Coronary artery (tissue), 2 donors: ENCODE measurements at regions not wholly inside any gene's neighbourhood (a gene's known extent, or its start where the extent isn't known, plus 50 kb on each side); places are given as distances from the start of the nearest gene placed in this dataset.
A peak's percentile ranks its signal among the peaks of the same experiment; 100 is the strongest.

Experiments used
- DNase-seq: peaks from one replicate; pipeline ENCODE4 v3.0.0-alpha.2; 2017; ENCODE audit warnings: low spot score
- H3K27ac ChIP-seq, 2 donors: fragments of 200-600 bp; sonication (generic); one replicate each; pipeline ENCODE4 v1.5.1; 2016 to 2019
- H3K4me3 ChIP-seq: fragments of 200-600 bp; sonication (generic); 2 replicates; pipeline ENCODE4 v1.5.1; 2016; ENCODE audit warnings: mild to moderate bottlenecking, moderate library complexity
- CTCF ChIP-seq: fragments of 200-600 bp; sonication (generic); IDR thresholded peaks from one replicate; pipeline ENCODE4 v1.5.1; 2019; ENCODE audit warnings: antibody characterized with exemption

DNA sequence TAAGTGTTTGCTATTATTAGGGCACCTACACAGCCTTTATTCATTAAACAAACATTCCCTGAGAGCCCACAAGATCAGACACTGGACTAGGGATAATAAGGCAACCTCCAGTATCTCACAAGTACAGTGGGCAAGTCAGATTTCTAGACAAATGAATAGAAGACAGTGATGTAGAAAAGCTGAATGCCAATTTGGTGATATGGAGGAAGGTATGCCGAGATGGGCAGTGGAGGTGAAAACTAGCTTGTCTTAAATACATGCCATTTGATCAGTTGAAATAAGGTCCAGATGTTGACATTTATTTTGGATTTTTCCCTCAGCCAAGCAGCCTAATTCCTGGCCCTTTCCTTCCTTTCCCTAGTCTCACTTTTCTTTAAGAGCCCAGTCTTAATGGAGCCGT is 130.3 kb downstream of the RXFP2 start:
- H3K4me3 ChIP-seq: no peak overlapping the region
- no peak overlapping the region for H3K27ac ChIP-seq
- TF ChIP-seq CTCF: no peak
- no peak for DNase-seq

DNA sequence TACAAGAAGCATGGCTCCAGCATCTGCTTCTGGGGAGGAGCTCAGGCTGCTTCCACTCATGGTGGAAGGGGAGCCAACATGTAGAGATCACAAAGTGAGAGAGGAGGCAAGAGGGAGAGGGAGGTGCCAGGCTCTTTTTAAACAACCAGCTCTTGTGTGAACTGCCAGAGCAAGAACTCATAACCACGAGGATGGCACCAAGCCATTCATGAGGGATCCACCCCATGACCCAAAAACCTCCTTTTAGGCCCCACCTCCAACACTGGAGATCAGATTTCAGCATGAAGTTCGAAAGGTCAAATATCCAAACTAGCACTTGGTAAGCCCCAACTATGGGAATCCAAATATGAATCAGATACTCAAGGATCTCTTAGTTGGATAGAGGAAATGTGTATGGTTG is 131.2 kb downstream of the RXFP2 start:
- TF ChIP-seq CTCF: no peak

DNA sequence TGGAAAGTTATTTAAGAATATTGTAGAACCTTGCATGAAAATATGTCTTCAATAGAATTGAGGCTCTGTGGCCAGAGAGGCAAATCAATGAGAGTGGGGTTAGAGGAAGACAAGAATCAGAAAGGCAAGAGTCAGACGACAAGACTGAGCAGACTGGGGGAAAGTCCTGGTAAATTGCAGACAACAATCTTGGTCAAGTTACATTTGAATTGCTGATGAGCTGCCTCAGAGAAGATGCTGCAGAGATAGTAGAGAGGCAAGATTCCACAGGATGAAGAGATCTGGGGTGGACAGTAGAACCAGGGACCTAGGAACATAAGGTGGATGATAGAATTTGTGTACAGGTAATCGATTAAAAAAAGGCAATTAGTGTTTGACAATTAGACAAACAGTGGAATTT is 133.8 kb downstream of the RXFP2 start:
- H3K27ac ChIP-seq: no peak overlapping the region
- TF ChIP-seq CTCF: no peak
- DNase-seq: no peak
- H3K4me3 ChIP-seq: no peak overlapping the region

More for the DNA sequence above, 131.2 kb downstream of the RXFP2 start:
- no peak for DNase-seq
- Histone ChIP-seq H3K4me3 (no peak overlapping the region), H3K27ac (no peak overlapping the region)

DNA sequence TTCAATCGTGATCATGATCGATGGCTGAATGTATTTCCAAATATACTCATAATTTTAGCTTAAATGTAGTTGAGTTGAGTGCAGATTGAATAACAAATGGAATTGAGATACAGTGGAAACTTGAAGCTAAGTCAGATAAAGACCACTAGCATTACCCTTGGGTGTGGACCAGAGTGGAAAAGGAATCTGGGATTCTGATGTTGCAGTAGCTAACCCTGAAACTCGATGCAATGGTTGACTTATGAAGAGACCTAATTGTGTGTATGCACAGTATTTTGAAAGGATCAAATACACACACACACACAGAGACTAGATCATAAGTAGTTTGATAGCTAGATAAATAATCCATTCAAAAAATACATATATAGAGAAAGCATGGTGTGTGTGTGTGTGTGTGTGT is 135.8 kb downstream of the RXFP2 start:
- TF ChIP-seq CTCF: no peak
- H3K4me3 ChIP-seq: no peak overlapping the region
- no peak for DNase-seq
- H3K27ac ChIP-seq: peak overlapping the region in 1 of 2 donors; percentile 3

- Histone ChIP-seq H3K4me3 (no peak overlapping the region), H3K27ac (no peak overlapping the region)
- no peak for TF ChIP-seq CTCF
- DNase-seq: no peak
These were observed 138.7 kb downstream of the RXFP2 start for GRCh38 chr13:31878052-31878451.

- no peak overlapping the region for H3K27ac ChIP-seq
- no peak for TF ChIP-seq CTCF
These were observed 139.2 kb downstream of the RXFP2 start for GRCh38 chr13:31878495-31878894.

DNA sequence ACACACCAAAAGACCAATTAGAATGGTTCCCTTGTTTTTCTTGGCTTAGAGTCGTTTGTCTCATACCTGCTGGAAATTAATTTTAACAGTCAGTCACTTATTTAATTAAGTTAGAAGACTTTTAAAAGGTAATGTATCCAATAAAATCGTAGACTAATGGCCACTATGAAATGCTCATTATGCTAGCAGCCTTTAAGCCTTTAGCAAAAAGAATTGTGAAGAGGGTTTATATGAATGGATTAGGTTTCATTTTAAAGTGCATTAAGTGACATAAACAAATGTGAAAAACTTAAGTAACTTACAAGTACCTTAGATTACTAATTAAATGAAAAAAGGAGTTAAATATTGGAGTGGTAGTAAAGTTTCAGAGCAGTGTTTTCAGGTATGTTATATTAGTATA is 139.6 kb downstream of the RXFP2 start:
- DNase-seq: no peak
- TF ChIP-seq CTCF: no peak
- no peak overlapping the region for H3K27ac ChIP-seq
- no peak overlapping the region for H3K4me3 ChIP-seq

More at GRCh38 chr13:31878495-31878894, 139.2 kb downstream of the RXFP2 start:
- no peak overlapping the region for H3K4me3 ChIP-seq
- no peak for DNase-seq
